ENCODE measurements at regions not wholly inside any gene's neighbourhood (a gene's known extent, or its start where the extent isn't known, plus 50 kb on each side); places are given as distances from the start of the nearest gene placed in this dataset.

- H3K27ac ChIP-seq = no peak overlapping the region
- no peak for TF ChIP-seq ZFX (IDR thresholded peaks at IDR 0.05; ENCODE audit: borderline replicate concordance)
- no peak for TF ChIP-seq CTCF (IDR thresholded peaks at IDR 0.05)
These were observed 938.6 kb downstream of the NTRK3 start for GRCh38 chr15:87317900-87318299.

- no peak overlapping the region for H3K27ac ChIP-seq
- TF ChIP-seq ZFX (IDR thresholded peaks at IDR 0.05; ENCODE audit: borderline replicate concordance) = no peak
- TF ChIP-seq CTCF (IDR thresholded peaks at IDR 0.05) = no peak
These were observed 944.3 kb downstream of the NTRK3 start for GRCh38 chr15:87312221-87312620.

DNA sequence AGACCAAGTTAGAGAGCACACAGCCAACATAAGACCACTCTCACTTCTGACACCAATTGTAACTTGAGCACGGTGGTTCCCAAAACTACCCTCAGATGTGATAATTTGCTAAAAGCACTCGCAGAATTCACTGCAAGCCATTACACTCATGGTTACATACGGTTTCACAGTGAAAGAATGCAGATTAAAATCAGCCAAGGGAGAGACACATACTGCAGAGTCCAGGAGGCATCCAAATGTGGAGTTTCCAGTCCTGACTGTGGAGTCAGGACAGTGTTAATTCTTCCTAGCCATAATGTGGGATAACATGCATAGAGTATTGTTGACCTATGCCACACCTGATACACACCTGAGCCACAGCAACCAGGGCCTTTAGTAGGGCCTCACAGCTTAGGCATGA lies 956.4 kb downstream of the NTRK3 start:
- TF ChIP-seq ZFX (IDR thresholded peaks at IDR 0.05; ENCODE audit: borderline replicate concordance) (no peak), CTCF (IDR thresholded peaks at IDR 0.05) (no peak)
- H3K27ac ChIP-seq = no peak overlapping the region

GRCh38 chr15:87294854-87295253 lies 961.7 kb downstream of the NTRK3 start:
- TF ChIP-seq ZFX (IDR thresholded peaks at IDR 0.05; ENCODE audit: borderline replicate concordance) (no peak), CTCF (IDR thresholded peaks at IDR 0.05) (no peak)
- no peak overlapping the region for H3K27ac ChIP-seq

DNA sequence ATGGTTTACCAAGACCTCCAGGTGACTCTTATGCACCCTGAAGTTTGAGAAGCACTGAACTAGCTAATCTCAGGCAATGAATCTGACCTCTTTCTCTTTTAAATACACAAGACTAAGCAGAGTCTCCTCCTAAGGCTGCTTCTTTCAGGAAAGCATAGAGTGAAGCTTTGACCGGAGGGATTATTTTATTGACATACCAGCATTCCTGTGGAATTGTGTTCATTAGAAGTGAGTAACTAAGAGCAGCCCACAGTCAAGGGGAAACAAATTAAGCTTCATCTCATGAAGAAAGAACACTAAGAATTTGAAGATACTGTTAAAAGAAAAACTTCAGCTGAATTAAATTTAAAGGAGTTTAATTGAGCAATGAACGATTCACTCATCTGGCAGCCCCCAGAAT lies 963.5 kb downstream of the NTRK3 start:
- no peak for TF ChIP-seq ZFX (IDR thresholded peaks at IDR 0.05; ENCODE audit: borderline replicate concordance)
- TF ChIP-seq CTCF (IDR thresholded peaks at IDR 0.05) = no peak
- no peak overlapping the region for H3K27ac ChIP-seq

- no peak overlapping the region for H3K27ac ChIP-seq
- TF ChIP-seq ZFX (IDR thresholded peaks at IDR 0.05; ENCODE audit: borderline replicate concordance) (no peak), CTCF (IDR thresholded peaks at IDR 0.05) (no peak)
These were observed 969.4 kb downstream of the NTRK3 start for GRCh38 chr15:87287156-87287555.

GRCh38 chr15:87269566-87269965 lies 987.0 kb downstream of the NTRK3 start:
- TF ChIP-seq CTCF (IDR thresholded peaks at IDR 0.05) (no peak), ZFX (IDR thresholded peaks at IDR 0.05; ENCODE audit: borderline replicate concordance) (no peak)
- no peak overlapping the region for H3K27ac ChIP-seq

Data from 22Rv1 (cell line).